ENCODE measurements at regions not wholly inside any gene's neighbourhood (a gene's known extent, or its start where the extent isn't known, plus 50 kb on each side); places are given as distances from the start of the nearest gene placed in this dataset.
A peak's percentile ranks its signal among the peaks of the same experiment; 100 is the strongest.
"Not testable (repeated sequence)": the region's sequence is repeated elsewhere in the genome, so short reads cannot be mapped to it uniquely, and the experiment has no call there.

GRCh38 chr3:178201714-178202113 lies 334.5 kb upstream of the KCNMB2 start:
- no peak for DNase-seq

- no peak for DNase-seq
Measured at GRCh38 chr3:178202194-178202593, 334.0 kb upstream of the KCNMB2 start.

GRCh38 chr3:178203165-178203564 lies 333.1 kb upstream of the KCNMB2 start:
- DNase-seq, result peak in 1 of 2 experiments; percentile 26

GRCh38 chr3:178203650-178204049 lies 332.6 kb upstream of the KCNMB2 start:
- DNase-seq, result no peak

- no peak for DNase-seq
Measured at GRCh38 chr3:178205740-178206139, 330.5 kb upstream of the KCNMB2 start.

GRCh38 chr3:178206521-178206920 lies 329.7 kb upstream of the KCNMB2 start:
- DNase-seq, result no peak

- DNase-seq, result not testable (repeated sequence)
Measured at GRCh38 chr3:178207161-178207560, 329.1 kb upstream of the KCNMB2 start.

DNA sequence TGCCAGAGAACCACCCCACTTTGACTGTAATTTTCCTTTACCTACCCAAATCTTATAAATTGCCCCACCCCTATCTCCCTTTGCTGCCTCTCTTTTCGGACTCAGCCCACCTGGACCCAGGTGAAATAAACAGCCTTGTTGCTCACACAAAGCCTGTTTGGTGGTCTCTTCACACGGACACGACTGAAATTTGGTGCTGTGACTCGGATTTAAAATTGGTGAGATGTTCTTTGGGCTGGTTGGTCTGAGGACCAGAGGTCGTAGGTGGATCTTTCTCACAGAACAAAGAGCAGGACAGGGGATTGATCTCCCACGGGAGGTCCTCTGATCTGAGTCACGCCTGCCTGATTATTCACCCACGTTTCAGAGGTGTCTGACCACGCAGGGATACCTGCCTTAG lies 328.6 kb upstream of the KCNMB2 start:
- not testable (repeated sequence) for DNase-seq

GRCh38 chr3:178209116-178209515 lies 327.1 kb upstream of the KCNMB2 start:
- not testable (repeated sequence) for DNase-seq

- not testable (repeated sequence) for DNase-seq
Measured at GRCh38 chr3:178209618-178210017, 326.6 kb upstream of the KCNMB2 start.

DNA sequence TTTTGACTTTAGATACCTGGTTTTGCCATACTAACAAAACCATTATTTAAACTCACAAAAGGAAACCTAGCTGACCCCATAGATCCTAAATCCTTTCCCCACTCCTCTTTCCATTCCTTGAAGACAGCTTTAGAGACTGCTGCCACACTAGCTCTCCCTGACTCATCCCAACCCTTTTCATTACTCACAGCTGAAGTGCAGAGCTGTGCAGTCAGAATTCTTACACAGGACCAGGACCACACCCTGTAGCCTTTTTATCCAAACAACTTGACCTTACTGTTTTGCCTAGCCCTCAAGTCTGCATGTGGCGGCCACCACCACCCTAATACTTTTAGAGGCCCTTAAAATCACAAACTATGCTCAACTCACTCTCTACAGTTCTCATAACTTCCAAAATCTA lies 325.1 kb upstream of the KCNMB2 start:
- not testable (repeated sequence) for DNase-seq

DNA sequence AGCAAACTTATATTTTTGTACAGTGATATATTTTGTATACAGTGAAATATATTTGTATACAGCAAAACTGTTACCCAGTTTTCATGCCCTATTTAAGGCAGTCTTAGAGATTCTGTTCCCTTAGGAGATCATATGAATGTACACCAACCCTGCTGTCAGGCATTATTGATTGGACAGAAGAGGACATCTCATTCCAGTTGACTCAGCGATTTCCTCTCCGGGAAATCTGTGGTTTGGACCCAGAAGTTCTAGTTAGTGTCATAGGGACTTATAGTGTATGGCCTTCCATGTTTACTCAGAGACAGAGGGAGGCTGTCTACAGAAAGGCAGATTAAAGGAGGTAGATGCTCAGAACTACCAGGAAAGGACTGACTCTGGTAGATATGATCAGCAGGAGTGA lies 318.8 kb upstream of the KCNMB2 start:
- DNase-seq, result no peak

DNA sequence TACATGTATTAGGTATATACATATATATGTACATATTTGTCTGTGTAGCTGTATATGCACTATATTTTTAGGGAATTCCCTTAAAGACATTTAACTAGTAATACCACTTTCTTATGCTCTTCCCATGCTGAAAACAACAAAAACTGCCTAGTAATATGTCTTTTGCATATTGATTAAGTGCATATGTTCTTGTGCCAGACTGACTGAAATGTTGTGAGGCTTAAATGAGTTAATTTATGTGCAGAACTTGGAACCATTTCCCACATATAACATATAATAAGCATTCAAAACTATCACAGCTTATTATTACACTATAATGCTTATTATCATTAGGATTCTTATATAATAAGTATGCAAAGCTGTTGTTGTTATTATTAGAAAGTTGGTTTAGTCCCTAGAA lies 318.0 kb upstream of the KCNMB2 start:
- DNase-seq, result no peak

GRCh38 chr3:178219661-178220060 lies 316.6 kb upstream of the KCNMB2 start:
- not testable (repeated sequence) for DNase-seq

GRCh38 chr3:178223876-178224275 lies 312.4 kb upstream of the KCNMB2 start:
- DNase-seq, result no peak

DNA sequence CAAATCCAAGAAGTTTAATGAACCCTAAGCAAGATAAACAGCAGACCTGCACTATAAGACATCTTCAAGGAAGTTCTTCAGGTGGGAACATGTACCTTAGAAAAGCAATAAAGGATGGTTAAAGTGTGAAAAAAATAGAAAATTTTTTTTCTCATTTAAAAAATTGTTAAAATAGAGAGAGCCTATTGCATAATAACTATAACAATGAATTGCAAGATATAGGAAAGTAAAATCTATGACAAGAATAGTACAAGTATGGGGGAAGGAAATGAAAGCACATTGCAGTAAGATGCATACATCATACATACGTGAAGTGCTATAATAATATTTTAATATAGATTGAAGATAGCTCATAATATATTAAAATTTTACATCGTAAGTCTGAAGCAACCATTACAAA lies 310.1 kb upstream of the KCNMB2 start:
- DNase-seq, result no peak

DNA sequence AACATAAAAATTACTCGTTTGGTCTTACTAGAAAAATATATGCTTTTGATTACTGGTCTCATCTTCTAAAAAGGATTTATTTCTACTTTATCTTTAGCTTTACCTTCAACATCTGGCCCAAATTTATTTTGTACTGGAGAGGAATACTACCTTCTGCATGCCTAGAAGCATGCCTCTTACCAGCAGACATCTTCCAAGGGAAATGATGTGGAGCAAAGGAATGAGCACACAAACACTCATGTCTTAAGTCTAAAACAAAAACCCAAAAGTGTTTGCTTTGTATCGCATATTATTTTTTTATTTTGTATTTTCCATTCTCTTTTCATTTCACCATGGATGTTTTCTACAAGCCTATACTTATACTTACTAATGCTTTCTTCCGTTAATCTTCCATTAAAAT lies 304.6 kb upstream of the KCNMB2 start:
- DNase-seq, result no peak

GRCh38 chr3:178233371-178234071 lies 302.7 kb upstream of the KCNMB2 start:
- peak; percentile 86 to 90 for DNase-seq

- no peak for DNase-seq
Measured at GRCh38 chr3:178236555-178237277, 299.5 kb upstream of the KCNMB2 start.

DNA sequence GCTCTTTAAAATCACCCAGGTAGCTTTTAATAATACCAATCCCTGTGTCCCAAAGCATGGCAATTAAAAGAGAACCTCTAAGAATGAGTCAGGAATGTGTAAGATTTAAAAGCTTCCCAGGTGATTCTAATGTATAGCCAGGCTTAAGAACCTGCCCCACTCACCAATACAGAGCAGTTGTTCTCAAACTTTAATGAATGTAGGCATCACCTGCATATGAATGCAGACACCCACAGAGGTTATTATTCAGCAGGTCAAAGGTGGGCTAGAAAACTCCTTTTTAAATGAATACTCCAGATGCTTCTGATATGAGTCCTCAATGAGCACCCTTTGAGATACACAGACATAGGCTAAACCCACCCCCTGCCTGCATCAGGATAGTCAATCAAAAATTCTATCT lies 298.1 kb upstream of the KCNMB2 start:
- no peak for DNase-seq

DNA sequence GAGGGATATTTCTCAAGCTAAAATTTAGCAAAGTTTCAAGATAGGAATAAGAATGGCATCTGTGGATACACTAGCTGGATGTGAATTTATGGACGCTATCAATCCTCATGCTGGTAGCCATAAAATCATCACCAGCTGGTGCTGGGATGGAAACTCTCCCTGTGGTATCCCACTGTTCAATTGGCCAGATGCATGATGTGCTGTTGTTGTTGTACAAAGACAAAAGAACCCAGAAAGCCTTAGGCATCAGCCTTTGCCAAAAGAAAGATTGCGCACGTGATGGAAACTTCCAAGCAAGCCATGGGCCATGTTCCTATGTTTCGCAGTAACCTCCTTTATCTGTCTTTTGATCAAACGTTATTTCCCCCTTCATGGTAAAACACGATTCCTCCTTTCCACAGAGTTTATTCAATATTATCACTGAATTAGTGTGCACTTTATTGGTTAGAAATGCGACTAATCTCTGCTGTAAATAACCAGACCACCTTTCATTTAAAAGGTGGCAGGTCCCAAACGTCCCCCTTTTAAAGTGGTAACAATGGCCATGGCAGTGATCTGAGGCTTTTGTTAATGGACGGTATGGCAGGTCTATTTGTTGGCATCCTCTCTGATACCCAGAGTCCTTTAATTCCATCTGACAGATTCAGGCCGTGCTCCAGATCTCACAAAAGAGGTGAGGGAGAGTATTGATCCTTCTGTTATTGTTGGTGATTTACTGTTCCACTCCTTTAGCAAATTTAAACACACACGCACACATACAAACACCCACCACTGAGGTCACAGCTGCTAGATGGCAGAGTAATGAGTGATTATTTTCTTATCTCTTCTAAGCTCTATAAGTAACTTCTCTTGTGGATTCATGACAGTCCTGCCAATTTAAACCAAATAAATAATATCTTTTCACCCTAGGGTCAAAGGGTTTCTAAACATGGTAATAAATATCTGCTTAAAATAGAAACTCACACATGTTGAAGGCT lies 291.2 kb upstream of the KCNMB2 start:
- DNase-seq, result peak in 1 of 2 experiments; percentile 18

- DNase-seq, result no peak
Measured at GRCh38 chr3:178246004-178246403, 290.2 kb upstream of the KCNMB2 start.

DNA sequence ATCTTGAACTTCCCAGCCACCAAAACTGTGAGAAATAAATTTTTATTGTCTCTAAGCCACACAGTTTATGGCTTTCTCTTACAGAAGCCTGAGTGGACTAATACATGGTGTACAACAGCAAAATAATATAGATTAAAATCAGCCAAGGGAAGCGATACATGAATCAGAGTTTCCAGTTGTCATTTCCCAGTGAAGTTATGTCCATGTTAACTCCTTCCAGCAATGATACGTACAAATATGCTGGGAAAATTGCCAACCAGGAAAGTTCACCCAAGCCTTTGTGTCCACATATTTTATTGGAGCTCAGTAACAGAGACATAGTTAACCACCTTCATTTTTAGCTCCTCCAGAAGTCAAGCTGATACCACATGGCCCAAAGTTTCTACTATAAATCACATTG lies 280.9 kb upstream of the KCNMB2 start:
- no peak for DNase-seq
